NB4 (cell line): ENCODE measurements at regions not wholly inside any gene's neighbourhood (a gene's known extent, or its start where the extent isn't known, plus 50 kb on each side); places are given as distances from the start of the nearest gene placed in this dataset.

Experiments
- DNase-seq: peaks from one replicate; pipeline ENCODE4 v3.0.0; 2010; ENCODE audit warnings: low read depth
- H3K4me3 ChIP-seq: one replicate; pipeline ENCODE4 v1.5.1; 2011; ENCODE audit warnings: mild to moderate bottlenecking, low read depth, low read length, moderate library complexity
- CTCF ChIP-seq: IDR thresholded peaks from one replicate; pipeline ENCODE4 v1.5.1; 2012; ENCODE audit warnings: low read depth, low read length
- MYC ChIP-seq: IDR thresholded peaks from 2 replicates; pipeline ENCODE4 v1.6.1; 2011; ENCODE audit warnings: low read depth, low read length
- POLR2A ChIP-seq: IDR thresholded peaks from 2 replicates; pipeline ENCODE4 v1.6.1; 2011; ENCODE audit warnings: mild to moderate bottlenecking; ENCODE audit not compliant: insufficient read length; ENCODE audit errors: extremely low read depth
- TF ChIP-seq, protein P1 (sequence below): IDR thresholded peaks from 2 replicates; pipeline ENCODE4 v1.6.1; 2011; ENCODE audit warnings: low read depth, low read length

- TF ChIP-seq POLR2A: no peak
- no peak for TF ChIP-seq MYC
- TF ChIP-seq, protein P1, sequence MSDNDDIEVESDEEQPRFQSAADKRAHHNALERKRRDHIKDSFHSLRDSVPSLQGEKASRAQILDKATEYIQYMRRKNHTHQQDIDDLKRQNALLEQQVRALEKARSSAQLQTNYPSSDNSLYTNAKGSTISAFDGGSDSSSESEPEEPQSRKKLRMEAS: no peak
- TF ChIP-seq CTCF: no peak
- no peak for DNase-seq
- H3K4me3 ChIP-seq: no peak overlapping the region
Observed at GRCh38 chr7:26534649-26535482, 243.2 kb downstream of the SNX10 start.

- no peak for TF ChIP-seq CTCF
- no peak for TF ChIP-seq POLR2A
- TF ChIP-seq, protein P1: no peak
- no peak for DNase-seq
- H3K4me3 ChIP-seq: no peak overlapping the region
Observed at GRCh38 chr7:26535483-26536007, 243.9 kb downstream of the SNX10 start.

- no peak for DNase-seq
- TF ChIP-seq CTCF: no peak
- TF ChIP-seq, protein P1: no peak
- no peak for TF ChIP-seq MYC
- TF ChIP-seq POLR2A: no peak
- H3K4me3 ChIP-seq: no peak overlapping the region
Observed at GRCh38 chr7:26538216-26538615, 246.6 kb downstream of the SNX10 start.

GRCh38 chr7:26538689-26539088 lies 247.0 kb downstream of the SNX10 start:
- H3K4me3 ChIP-seq: no peak overlapping the region
- TF ChIP-seq CTCF: no peak
- TF ChIP-seq MYC: no peak
- TF ChIP-seq POLR2A: no peak
- TF ChIP-seq, protein P1: no peak
- DNase-seq: no peak

- DNase-seq: no peak
- TF ChIP-seq, protein P1: no peak
- TF ChIP-seq CTCF (no peak), MYC (no peak), POLR2A (no peak)
- H3K4me3 ChIP-seq: no peak overlapping the region
Observed at GRCh38 chr7:26543340-26543739, 251.7 kb downstream of the SNX10 start.
